ENCODE measurements at regions not wholly inside any gene's neighbourhood (a gene's known extent, or its start where the extent isn't known, plus 50 kb on each side); places are given as distances from the start of the nearest gene placed in this dataset.

GRCh38 chrX:27893871-27894270 lies 86.1 kb downstream of the MAGEB10 start:
- TF ChIP-seq, protein P1, sequence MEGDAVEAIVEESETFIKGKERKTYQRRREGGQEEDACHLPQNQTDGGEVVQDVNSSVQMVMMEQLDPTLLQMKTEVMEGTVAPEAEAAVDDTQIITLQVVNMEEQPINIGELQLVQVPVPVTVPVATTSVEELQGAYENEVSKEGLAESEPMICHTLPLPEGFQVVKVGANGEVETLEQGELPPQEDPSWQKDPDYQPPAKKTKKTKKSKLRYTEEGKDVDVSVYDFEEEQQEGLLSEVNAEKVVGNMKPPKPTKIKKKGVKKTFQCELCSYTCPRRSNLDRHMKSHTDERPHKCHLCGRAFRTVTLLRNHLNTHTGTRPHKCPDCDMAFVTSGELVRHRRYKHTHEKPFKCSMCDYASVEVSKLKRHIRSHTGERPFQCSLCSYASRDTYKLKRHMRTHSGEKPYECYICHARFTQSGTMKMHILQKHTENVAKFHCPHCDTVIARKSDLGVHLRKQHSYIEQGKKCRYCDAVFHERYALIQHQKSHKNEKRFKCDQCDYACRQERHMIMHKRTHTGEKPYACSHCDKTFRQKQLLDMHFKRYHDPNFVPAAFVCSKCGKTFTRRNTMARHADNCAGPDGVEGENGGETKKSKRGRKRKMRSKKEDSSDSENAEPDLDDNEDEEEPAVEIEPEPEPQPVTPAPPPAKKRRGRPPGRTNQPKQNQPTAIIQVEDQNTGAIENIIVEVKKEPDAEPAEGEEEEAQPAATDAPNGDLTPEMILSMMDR (IDR thresholded peaks at IDR 0.05), result no peak
- no peak for TF ChIP-seq GABPB1 (CRISPR knock-in tag; IDR thresholded peaks at IDR 0.05)
- TF ChIP-seq FOXP4 (CRISPR knock-in tag; IDR thresholded peaks at IDR 0.05), result no peak
- TF ChIP-seq, protein P2, sequence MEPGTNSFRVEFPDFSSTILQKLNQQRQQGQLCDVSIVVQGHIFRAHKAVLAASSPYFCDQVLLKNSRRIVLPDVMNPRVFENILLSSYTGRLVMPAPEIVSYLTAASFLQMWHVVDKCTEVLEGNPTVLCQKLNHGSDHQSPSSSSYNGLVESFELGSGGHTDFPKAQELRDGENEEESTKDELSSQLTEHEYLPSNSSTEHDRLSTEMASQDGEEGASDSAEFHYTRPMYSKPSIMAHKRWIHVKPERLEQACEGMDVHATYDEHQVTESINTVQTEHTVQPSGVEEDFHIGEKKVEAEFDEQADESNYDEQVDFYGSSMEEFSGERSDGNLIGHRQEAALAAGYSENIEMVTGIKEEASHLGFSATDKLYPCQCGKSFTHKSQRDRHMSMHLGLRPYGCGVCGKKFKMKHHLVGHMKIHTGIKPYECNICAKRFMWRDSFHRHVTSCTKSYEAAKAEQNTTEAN (CRISPR knock-in tag; IDR thresholded peaks at IDR 0.05), result no peak
- TF ChIP-seq NR3C1 (CRISPR knock-in tag; conservative IDR thresholded peaks at IDR 0.05; ENCODE audit: low read depth), result no peak
- no peak for TF ChIP-seq CREM (CRISPR knock-in tag; IDR thresholded peaks at IDR 0.05)
- TF ChIP-seq, protein P3, sequence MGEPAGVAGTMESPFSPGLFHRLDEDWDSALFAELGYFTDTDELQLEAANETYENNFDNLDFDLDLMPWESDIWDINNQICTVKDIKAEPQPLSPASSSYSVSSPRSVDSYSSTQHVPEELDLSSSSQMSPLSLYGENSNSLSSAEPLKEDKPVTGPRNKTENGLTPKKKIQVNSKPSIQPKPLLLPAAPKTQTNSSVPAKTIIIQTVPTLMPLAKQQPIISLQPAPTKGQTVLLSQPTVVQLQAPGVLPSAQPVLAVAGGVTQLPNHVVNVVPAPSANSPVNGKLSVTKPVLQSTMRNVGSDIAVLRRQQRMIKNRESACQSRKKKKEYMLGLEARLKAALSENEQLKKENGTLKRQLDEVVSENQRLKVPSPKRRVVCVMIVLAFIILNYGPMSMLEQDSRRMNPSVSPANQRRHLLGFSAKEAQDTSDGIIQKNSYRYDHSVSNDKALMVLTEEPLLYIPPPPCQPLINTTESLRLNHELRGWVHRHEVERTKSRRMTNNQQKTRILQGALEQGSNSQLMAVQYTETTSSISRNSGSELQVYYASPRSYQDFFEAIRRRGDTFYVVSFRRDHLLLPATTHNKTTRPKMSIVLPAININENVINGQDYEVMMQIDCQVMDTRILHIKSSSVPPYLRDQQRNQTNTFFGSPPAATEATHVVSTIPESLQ (CRISPR knock-in tag; IDR thresholded peaks at IDR 0.05), result no peak
